HepG2 (cell line): ENCODE measurements at regions not wholly inside any gene's neighbourhood (a gene's known extent, or its start where the extent isn't known, plus 50 kb on each side); places are given as distances from the start of the nearest gene placed in this dataset.

Experiments used
- AHDC1 ChIP-seq: sonication (generic); formaldehyde crosslinking; IDR thresholded peaks from 2 replicates; pipeline ENCODE4 v1.5.1; 2020; ENCODE audit warnings: mild to moderate bottlenecking, missing genetic modification reagents, borderline replicate concordance
- ATF6 ChIP-seq: sonication (generic); formaldehyde crosslinking; conservative IDR thresholded peaks from 2 replicates; pipeline ENCODE4 v1.4.0; 2020; ENCODE audit warnings: missing genetic modification reagents
- HCFC1 ChIP-seq: fragments of 150-350 bp; IDR thresholded peaks from 2 replicates; pipeline ENCODE4 v1.6.1; 2014; ENCODE audit warnings: low read depth, low read length
- IRF2 ChIP-seq: IDR thresholded peaks from 2 replicates; pipeline ENCODE4 v1.6.1; 2018; ENCODE audit warnings: missing genetic modification reagents, missing compliant biosample characterization
- MAFK ChIP-seq, 2 experiments: IDR thresholded peaks in 1 of 2; conservative IDR thresholded peaks in 1 of 2; 2 replicates each; pipeline ENCODE4 v1.6.1; 2011; ENCODE audit warnings: improper control_type of control experiment in 2 of 2, low read length in 2 of 2
- RAD51 ChIP-seq: fragments of 450-650 bp; IDR thresholded peaks from 2 replicates; pipeline ENCODE4 v1.6.1; 2016; ENCODE audit warnings: borderline replicate concordance
- SCMH1 ChIP-seq: sonication (generic); formaldehyde crosslinking; IDR thresholded peaks from 2 replicates; pipeline ENCODE4 v1.9.0; 2021; ENCODE audit warnings: missing genetic modification reagents, mild to moderate bottlenecking, borderline replicate concordance
- ZBED4 ChIP-seq: sonication (generic); formaldehyde crosslinking; IDR thresholded peaks from 2 replicates; pipeline ENCODE4 v1.4.0; 2020; ENCODE audit warnings: missing genetic modification reagents, borderline replicate concordance
- ZBTB2 ChIP-seq: sonication (generic); formaldehyde crosslinking; IDR thresholded peaks from 2 replicates; pipeline ENCODE4 v1.8.0; 2022; ENCODE audit warnings: low read depth, missing genetic modification reagents
- ZC3H13 ChIP-seq: sonication (generic); formaldehyde crosslinking; IDR thresholded peaks from 2 replicates; pipeline ENCODE4 v1.8.1; 2023; ENCODE audit warnings: mild to moderate bottlenecking, missing genetic modification reagents, moderate library complexity
- ZMYM2 ChIP-seq: sonication (generic); formaldehyde crosslinking; IDR thresholded peaks from 2 replicates; pipeline ENCODE4 v1.8.0; 2022; ENCODE audit warnings: mild to moderate bottlenecking, missing genetic modification reagents
- ZNF235 ChIP-seq: sonication (generic); formaldehyde crosslinking; IDR thresholded peaks from 2 replicates; pipeline ENCODE4 v1.8.1; 2023; ENCODE audit warnings: mild to moderate bottlenecking, missing genetic modification reagents, borderline replicate concordance
- ZNF280B ChIP-seq: sonication (generic); formaldehyde crosslinking; IDR thresholded peaks from 2 replicates; pipeline ENCODE4 v1.5.0; 2020; ENCODE audit warnings: missing genetic modification reagents, mild to moderate bottlenecking, borderline replicate concordance
- ZSCAN22 ChIP-seq: sonication (generic); formaldehyde crosslinking; IDR thresholded peaks from 2 replicates; pipeline ENCODE4 v1.4.0; 2020; ENCODE audit warnings: mild to moderate bottlenecking, missing genetic modification reagents

- no peak for TF ChIP-seq ZNF280B (CRISPR knock-in tag)
- TF ChIP-seq ZC3H13 (CRISPR knock-in tag), result no peak
- no peak for TF ChIP-seq ZBED4 (CRISPR knock-in tag)
- TF ChIP-seq ZBTB2, result no peak
- TF ChIP-seq RAD51, result no peak
- peak; percentile 40; the same call in 1 of the 2 replicates for TF ChIP-seq IRF2 (CRISPR knock-in tag)
- no peak for TF ChIP-seq ATF6
- TF ChIP-seq MAFK (conservative IDR thresholded peaks at IDR 0.05 in 1 of 2, IDR thresholded peaks at IDR 0.05 in 1 of 2; ENCODE audit: low read length in 2 of 2), result no peak
- TF ChIP-seq SCMH1 (CRISPR knock-in tag), result no peak
- no peak for TF ChIP-seq ZMYM2 (CRISPR knock-in tag)
- no peak for TF ChIP-seq ZNF235 (CRISPR knock-in tag)
- 0 out of 2 replicates have a peak, but pooled peaks have one; percentile 48 for TF ChIP-seq AHDC1 (CRISPR knock-in tag)
- no peak for TF ChIP-seq HCFC1
- no peak for TF ChIP-seq ZSCAN22 (CRISPR knock-in tag)
Measured at GRCh38 chr5:57102189-57102904, 71.5 kb upstream of the GPBP1 start (continued).
